ENCODE measurements at regions not wholly inside any gene's neighbourhood (a gene's known extent, or its start where the extent isn't known, plus 50 kb on each side); places are given as distances from the start of the nearest gene placed in this dataset.

DNA sequence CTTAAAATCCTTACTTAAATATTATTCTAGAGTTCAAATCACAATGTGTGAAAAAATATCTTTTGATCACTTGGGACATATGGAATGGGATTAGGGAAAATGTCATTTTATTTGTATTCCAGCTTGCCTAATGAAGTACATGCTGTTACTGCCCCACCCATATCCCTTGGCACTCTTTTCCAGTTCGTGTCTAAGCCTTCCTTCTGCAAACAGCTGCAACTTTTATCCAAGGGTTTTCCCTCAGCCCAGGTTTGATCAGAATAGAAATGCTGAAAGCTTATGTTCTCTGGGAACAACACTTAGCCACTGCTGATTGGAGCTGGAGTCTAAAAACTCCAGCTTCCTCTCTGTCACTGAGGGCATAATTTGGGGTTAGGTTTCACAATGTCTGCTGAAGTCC, 214.1 kb upstream of the FAM3C start:
- peak; percentile 18 for TF ChIP-seq POLR2AphosphoS5 (IDR thresholded peaks at IDR 0.05)
- TF ChIP-seq, protein P1, sequence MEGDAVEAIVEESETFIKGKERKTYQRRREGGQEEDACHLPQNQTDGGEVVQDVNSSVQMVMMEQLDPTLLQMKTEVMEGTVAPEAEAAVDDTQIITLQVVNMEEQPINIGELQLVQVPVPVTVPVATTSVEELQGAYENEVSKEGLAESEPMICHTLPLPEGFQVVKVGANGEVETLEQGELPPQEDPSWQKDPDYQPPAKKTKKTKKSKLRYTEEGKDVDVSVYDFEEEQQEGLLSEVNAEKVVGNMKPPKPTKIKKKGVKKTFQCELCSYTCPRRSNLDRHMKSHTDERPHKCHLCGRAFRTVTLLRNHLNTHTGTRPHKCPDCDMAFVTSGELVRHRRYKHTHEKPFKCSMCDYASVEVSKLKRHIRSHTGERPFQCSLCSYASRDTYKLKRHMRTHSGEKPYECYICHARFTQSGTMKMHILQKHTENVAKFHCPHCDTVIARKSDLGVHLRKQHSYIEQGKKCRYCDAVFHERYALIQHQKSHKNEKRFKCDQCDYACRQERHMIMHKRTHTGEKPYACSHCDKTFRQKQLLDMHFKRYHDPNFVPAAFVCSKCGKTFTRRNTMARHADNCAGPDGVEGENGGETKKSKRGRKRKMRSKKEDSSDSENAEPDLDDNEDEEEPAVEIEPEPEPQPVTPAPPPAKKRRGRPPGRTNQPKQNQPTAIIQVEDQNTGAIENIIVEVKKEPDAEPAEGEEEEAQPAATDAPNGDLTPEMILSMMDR (IDR thresholded peaks at IDR 0.05): no peak
- no peak for TF ChIP-seq POLR2A (IDR thresholded peaks at IDR 0.05)
